ENCODE measurements at regions not wholly inside any gene's neighbourhood (a gene's known extent, or its start where the extent isn't known, plus 50 kb on each side); places are given as distances from the start of the nearest gene placed in this dataset.
"Not testable (repeated sequence)": the region's sequence is repeated elsewhere in the genome, so short reads cannot be mapped to it uniquely, and the experiment has no call there.

DNA sequence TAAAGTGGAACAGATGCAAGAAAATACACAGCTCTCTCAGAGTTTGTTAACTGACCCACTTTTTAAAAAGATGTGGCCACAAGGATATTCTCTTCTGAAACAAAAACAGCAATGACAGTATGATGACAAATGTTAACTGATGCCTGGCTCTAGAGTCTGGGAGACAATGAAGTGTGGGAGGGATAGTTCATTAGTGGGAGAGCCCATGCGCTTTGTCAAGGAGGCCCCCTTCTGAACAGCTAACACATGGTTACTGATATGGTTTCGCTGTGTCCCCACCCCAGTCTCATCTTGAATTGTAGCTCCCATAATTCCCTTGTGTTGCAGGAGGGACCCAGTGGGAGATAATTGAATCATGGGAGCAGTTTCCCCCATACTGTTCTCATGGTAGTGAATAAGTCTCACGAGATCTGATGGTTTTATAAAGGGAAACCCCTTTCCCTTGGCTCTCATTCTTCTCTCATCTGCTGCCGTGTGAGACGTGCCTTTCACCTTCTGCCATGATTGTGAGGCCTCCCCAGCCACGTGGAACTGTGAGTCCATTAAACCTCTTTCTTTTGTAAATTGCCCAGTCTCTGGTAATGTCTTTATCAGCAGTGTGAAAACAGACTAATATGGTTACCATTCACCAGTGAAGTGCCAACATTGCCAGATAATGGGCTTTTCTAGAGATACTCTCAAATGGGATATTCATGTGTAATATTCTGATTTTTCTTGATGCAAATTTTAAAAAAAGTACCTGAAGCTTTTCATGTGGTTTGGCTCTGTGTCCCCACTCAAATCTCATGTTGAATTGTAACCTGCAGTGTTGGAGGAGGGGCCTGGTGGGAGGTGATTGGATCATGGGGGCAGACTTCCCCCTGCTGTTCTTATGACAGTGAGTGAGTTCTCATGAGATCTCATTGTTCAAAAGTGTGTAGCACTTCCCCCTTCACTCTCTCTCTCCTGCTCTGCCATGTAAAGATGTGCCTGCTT is 435.8 kb downstream of the SHISA9 start:
- DNase-seq, result not testable (repeated sequence)

DNA sequence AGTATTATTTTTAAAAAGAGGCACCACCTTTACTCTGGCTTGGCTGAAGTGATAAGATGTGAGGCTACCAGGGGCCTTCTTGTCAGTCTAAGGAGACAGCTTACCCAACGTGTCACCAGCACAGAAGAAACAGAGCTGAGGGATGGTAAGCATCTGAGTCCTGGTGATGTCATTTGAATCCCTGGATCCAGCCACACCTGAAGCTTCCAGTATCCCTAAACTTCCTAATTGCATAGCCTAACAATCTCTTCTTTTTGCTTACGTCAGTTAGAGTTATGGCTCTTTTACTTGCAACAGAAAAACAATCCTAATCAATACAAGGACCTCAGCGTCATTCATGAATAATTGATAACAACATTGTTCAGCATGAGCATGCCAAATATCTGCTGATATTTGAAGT is 436.6 kb downstream of the SHISA9 start:
- no peak for DNase-seq

DNA sequence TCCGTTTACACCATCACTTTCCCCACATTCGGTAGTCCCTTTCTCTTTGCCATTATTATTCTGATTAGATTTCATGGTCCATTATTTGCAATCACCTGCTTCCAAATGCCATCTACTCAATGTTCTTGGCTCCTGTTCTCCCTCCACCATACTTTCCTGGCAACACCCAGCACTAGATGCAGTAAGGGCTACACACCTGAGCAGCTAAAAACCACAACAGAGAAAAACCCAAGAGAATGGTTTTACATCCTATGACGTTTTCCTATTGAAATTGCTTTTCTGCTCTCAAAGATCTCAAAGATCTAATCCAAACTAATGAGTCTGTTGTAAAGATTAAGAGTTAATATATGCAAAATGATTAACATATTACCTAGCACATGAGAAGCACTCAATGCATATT is 441.3 kb downstream of the SHISA9 start:
- no peak for DNase-seq

DNA sequence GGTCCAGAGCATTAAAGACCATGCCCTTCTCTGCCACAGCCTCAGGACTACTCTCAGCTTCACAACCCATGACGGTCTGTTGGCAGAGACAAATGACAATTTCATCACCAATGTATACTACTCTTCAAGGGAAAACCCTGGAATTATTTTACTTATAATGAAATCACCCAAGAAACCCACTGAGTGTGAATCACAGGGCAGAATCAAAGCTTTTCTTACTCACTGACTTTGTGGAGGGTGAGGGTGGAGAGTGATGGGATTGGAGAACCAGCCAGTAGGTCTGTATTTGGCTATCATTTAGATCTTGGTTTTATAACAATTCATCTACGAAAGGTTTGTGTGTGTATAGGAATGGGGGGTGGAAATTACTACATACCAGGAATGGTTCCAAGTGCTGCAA is 442.6 kb downstream of the SHISA9 start:
- DNase-seq, result no peak

DNA sequence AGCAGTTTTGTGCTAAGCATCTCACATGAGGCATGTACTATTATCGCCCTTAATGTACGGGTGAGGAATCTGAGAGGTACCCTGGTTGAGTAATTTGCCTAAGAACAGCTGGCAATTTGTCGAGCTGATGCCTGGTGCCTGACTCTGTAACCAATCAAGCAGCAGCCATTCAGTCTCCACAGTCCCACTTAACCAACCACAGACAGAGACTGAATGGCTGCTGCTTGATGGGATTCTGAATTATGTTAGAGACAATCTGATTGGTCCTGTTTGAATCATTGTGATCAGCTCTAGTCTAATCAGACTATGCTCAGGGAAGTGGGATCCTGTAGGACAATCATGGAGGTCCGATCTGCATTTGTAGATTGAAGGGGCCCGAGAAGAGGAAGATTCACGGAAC is 447.0 kb downstream of the SHISA9 start:
- no peak for DNase-seq

DNA sequence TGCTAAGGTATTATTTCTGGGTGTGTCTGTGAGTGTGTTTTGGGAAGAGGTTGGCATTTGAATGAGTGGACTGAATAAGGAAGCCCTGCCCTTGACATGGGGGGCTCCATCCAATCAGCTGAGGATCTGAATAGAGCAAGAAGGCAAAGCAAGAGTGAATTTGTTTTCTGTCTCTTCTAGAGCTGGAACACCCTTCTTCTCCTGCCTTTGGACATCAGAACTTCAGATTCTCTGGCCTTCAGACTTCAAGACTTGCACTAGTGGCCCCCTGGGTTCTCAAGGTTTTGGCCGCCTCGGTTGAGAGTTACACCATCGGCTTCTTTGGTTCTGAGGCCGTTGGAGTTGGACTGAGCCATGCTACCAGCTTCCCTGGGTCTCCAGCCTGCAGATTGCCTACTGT is 448.6 kb downstream of the SHISA9 start:
- no peak for DNase-seq

DNA sequence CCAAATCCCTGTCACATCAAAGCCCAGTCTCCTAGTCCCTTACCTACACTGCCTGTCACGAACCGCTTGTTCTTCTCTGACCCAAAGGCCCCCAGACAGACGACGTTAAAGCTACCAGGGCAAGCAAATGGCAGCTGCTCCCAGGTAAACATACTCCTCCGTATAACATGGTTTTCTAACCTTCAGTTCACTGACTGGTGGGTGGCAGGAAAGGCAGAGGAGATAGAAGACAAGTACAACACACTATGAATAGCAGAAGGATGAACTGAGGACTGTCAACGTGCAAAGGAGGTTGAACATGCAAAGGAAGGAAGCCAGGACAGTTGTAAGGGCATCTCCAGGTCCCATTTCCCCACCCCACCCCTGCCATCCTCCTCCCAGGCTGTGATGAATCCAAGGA is 449.8 kb downstream of the SHISA9 start:
- DNase-seq, result no peak

DNA sequence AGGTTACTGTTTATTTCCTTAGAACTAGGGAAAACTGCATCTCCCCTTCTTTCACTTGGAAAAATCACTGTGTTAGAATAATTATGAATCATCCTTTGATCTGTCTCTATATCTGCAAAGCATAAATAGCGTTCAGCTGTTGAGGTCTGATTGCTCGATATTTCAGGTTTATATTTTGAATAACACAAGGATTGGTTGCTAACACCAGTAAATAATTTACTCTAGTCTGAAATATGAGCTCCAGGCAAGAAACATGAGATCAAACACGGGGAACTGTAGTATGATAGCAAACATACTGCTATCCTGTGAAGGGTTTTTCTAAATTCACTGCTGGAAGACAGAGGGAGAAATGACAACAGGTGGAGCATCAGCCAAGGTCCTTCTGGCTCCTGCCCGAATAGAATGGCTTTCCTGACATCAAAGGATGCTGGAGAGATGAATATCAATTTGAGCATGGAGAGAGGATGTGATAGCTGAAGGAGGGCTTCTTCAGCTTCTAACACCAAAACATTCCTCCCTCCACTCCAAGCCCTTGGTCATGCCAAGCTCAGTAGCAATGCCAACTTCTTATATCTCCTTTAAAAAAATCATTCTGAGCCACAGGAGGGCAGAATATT is 450.3 kb downstream of the SHISA9 start:
- DNase-seq, result no peak

DNA sequence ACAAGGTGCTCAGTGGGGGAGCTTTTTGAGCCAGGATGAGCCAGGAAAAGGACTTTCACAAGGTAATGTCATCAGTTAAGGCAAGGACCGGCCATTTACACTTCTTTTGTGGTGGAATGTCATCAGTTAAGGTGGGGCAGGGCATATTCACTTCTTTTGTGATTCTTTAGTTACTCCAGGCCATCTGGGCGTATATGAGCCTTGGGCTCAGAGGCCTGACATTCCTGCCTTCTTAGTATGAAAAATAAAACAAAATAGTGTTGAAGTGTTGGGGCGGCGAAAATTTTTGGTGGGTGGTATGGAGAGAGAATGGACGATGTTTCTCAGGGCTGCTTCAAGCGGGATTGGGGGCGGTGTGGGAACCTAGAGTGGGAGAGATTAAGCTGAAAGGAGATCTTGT is 451.4 kb downstream of the SHISA9 start:
- DNase-seq, result not testable (repeated sequence)

DNA sequence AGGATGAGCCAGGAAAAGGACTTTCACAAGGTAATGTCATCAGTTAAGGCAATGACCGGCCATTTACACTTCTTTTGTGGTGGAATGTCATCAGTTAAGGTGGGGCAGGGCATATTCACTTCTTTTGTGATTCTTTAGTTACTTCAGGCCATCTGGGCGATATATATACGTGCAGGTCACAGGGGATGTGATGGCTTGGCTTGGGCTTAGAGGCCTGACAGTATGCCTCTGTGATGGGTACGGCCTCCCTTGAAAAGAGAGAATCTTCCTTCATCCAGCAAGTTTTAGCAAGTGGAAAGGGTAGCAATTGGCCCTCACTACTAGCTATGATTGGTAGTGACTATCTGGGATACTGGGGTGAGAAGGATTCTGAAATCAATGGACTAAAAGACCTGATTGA is 456.4 kb downstream of the SHISA9 start:
- not testable (repeated sequence) for DNase-seq

DNA sequence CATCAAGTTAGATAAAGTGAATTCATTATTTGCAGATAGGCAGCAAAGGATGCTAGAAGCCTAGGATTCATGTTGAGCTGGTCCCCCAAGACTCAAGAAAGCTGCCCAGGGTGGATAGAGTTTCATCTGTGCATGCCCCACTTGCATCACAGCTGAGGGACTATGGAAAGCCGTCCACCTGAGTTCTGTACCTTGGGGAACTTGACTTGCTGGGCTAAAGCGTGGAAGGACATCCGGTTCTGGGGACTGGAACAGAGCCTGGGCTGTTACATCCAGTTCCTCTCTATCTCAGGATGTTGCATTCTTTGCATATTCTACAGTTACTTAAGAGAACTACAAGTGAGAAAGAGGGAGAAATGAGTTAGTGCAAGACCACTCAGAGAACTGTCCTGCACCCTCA is 458.4 kb downstream of the SHISA9 start:
- DNase-seq, result no peak

DNA sequence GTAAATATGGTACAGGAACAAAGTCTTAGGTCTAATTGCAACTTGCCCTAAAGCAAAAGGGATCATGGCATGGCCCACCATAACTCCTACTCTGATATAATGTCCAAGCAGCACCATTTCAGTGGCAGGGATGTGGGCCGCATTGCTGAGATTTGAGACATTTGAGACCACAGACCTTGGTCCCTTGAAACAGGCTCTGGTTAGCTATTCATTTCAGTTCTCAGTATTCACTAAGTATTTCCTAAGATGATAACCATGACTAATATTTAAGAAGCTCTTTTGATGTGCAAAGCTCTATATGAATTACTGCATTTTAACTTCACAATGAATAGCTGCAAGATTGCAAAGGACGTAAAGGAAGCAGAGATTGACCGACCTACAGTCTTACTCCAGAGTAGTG is 471.0 kb downstream of the SHISA9 start:
- no peak for DNase-seq

DNA sequence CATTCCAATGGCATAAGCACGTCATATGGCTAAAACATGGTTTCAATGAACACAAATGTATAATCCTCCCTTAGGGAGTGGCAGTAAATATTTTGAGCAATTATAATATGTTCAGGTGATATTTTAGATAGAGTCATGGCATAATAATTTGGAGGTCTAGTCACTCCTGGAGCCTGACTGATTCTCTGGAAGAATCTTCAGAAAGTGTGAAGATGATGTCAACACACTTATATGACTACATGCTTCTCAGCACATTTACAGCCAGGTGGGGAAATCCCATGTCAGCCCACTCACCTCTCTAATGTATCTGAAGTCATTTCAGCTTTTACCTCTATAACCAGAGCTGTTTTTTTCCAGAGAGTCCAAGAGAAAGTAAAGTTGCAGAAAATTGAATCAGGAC is 474.8 kb downstream of the SHISA9 start:
- DNase-seq, result no peak

DNA sequence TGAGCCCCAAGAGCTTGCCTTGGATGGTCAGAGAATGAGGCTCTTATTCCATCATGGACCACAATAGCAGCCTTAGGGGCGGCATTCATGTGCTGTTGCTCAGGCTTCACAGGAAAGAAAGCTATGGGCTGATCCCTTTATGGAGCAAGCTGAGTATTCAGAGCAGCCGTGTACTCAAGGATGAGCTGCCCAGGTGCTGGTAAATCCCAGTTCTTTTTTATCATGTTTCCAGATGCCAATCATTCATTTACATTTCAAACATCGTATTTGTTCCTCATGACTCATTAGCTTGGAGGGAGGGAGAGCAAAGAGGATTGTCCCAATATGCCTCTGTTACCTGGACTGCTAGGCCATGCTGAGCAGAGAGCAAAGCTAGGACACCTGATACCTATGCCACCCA is 475.7 kb downstream of the SHISA9 start:
- DNase-seq, result no peak

DNA sequence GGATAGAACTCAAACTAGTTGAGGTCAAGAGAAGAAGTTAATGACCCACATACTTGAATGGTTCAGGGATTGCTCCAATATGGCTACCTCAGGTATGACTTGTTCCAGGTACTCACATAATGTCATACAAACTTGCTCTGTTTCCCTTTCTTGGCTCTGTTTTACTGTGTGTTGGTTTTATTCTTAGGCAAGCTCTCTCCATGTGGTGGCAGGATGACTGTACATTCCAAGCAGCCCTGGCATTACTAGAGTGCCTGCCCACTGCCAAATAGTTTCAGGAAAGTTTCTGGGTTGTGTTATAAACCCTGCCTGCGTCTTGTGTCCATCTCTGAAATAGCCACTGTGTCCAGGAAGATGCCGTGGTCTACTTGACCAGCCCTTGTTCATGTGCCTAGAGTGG is 476.8 kb downstream of the SHISA9 start:
- DNase-seq, result no peak

DNA sequence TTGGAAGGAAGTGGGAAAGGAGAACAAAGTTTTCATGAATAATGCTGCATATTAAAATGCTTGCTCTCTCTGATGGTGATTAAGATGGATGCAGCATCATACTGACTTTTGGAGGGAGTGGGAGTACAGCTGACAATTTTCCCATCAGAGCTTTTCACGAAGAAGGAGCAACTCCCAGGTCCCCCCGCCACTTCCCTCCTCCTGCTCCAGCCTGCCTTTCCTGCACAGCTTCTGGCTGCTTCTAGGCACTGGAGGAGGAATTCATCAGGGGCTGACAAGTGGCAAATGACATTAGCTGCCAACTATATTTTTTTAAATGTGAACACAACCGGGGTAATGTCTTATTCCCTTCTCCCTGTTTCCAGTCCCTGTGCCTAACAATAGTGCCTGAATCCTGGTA is 477.9 kb downstream of the SHISA9 start:
- no peak for DNase-seq

DNA sequence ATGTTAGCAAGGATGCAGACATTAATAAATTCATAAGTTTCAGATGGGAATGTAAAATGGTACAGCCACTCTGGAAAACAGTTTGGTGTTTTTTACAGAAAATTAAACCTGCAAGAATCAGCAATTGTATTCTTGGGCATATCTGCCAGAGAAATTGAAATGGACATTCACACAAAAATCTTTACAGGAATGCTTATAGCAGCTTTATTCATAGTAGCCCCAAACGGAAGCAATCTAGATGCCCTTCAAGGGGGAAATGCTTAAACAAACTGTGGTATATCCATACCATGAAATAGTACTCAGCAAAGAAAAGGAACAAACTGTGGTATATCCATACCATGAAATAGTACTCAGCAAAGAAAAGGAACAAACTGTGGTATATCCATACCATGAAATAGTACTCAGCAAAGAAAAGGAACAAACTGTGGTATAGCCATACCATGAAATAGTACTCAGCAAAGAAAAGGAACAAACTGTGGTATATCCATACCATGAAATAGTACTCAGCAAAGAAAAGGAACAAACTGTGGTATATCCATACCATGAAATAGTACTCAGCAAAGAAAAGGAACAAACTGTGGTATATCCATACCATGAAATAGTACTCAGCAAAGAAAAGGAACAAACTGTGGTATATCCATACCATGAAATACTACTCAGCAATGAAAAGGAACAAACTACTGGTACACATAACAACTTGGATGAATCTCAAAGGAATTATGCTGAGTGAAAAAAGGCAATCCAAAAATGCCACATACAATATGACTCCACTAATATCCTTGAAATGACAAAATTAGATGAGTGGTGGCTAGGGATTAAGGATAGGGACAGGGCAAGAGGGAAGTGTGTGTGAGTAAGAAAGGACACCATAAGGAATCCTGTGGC is 484.0 kb downstream of the SHISA9 start:
- not testable (repeated sequence) for DNase-seq

DNA sequence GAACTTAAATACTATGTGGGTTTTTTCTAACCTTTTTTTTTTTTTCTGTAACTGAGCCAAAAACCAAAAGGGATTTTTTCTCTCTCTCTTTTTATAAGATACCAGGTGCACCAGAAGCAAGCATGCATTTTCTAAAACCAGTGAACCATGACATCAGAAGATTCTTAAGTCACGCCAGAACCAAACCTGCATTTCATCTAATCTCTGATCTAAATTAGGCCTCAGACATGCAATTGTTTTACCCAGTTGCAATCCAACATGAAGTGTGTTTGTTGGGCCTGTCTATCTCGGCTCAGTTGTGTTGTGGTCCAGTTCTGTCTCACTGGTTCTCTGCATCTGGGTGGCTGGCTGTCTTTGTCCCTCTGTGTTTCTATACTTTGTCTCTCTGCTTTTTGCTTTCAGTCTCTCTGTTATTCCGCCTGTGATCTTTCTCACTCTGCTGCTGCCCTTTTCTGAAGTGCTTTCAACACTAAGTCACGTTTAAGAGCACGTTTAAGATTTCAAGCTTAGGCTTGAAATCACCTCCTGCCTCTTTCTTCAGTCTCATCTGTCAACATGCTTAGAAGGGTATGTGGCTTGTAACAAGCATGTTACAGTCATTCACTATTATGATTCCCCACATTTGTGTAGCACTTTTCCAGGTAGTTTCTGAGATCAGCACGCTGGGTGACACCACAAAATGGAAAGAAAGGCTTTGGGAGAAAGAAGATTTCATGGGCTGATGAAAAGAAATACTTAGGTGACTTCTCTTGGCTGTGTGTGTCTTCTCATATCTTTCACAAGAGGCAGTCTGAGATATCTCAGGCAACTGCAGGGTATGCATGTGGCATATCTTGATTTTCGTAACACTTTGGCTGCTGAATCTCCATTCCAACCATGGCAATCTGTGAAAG is 488.9 kb downstream of the SHISA9 start:
- DNase-seq, result no peak

DNA sequence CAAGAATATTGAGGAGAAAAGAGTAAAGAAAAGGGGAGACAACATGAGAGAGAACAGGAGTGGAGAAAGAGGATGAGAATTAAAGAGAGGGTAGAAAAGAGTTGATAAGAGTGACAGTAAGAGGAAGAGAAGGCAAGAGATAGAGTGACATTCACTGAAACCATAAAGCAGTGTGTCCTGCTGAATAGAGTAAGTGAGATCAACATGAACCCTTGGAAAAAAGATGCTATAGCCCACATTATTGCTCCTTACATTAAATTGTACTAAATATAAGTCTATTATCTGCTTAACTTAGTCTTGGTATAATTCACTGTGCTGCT is 489.5 kb downstream of the SHISA9 start:
- no peak for DNase-seq

DNA sequence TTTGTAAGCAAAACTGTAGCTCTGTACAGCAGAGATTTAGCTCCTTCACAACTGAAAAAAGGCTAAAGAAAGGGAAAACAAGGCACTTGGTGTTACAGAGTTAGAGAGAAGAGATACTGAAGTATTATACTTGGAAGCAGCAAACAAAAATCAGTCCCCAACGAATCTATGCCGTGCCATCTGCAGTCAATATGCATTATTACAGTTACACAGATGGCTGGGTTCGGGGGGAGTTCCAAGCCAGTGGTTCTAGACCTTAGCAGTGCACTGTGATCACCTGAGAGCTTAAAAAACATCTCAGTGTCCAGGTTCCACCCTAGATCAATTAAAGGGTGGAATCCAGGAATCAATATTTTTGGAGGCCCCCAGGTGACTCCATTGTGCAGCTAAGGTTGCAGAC is 489.9 kb downstream of the SHISA9 start:
- no peak for DNase-seq

DNA sequence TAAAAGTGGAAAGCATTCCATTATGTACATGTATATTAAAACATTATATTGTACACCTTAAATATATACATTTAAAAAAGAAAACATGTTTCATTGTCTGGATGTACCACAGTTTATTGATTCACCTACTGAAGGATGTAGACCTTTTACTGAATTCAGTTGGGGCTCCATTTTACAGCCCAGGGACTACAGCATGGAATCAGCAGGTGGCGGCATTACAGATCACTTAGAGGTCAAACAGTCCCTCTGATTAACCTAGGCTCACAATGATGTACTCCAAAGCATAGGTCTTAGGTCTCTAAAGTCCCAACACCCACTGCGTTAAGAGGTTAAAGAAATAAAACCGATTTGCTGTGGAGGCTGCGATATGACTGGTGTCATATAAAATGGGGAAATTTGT is 490.9 kb downstream of the SHISA9 start:
- DNase-seq, result no peak

DNA sequence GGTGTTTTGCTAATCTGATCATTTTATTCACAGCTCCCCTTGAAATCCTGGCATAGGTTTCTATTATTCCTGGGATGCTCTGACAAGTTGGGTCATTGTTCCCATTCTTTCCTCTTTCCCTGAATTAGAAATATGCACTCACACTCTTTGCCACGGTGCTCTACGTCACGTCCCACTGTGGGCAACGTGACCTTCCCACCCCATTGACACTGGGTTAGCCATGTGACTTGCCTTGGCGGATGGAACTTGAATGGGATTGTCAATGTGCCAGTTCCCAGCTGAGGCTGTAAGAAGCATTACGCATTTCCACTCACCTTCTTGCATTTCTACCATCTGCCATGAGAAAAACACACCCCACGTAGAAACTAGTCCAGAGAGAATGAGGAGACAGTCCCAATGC is 492.4 kb downstream of the SHISA9 start:
- no peak for DNase-seq

DNA sequence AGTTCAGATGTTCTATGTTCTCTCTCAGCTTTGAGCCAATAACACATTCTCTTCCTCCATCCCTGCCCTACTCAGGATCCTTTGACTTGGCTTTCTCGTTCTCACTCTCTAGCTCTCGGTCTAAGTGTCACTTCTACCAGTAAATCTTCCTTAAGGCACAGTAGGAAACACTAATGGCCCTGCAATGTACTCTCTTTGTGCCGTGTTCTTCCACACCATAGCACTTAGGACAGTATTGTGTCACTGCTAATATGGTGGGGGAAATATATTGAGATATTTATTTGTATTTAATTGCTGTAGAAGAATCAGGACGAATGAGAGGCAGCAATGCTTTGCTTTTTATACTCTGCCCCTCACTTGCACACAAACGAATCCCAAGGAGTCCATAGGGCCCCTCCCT is 493.1 kb downstream of the SHISA9 start:
- no peak for DNase-seq
